ENCODE measurements at regions not wholly inside any gene's neighbourhood (a gene's known extent, or its start where the extent isn't known, plus 50 kb on each side); places are given as distances from the start of the nearest gene placed in this dataset.

DNA sequence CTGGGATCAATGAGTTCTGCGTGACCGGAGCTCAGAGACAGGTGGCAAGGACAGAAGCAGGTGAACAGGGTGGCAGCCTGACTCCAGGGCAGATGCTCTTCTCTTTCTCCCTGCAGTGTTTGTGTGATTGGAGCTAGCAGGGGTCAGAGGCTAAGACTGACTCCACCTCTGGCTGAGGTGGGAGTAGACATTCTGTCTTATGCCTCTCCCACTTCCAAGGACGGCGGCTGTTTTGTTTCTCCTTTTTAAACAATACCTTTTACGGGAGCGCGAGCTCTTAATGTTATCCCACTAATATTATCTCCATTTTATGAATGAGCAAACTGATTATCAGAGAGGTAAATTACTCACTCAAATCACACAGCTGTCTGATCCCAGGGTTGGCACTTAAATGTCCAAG is 323.7 kb downstream of the MIAT start:
- H3K36me3 ChIP-seq: no peaks in the 10 kb centered on the region
- peaks cover 11% of the 10 kb centered on the region for H3K4me1 ChIP-seq (ENCODE audit: insufficient read depth)
- peak in 4 of 5 donors; percentile 15 to 56 (median 34) for DNase-seq
- H3K27ac ChIP-seq: peak overlapping the region in 1 of 2 donors; percentile 39
- intact Hi-C loops (cut with DNase I): no loop called here
- WGBS, 3 donors: 8 to 18% (median 8%) methylated on average over 7 of the region's 7 CpGs
- TF ChIP-seq POLR2A (IDR thresholded peaks at IDR 0.05) (no peak), EP300 (IDR thresholded peaks at IDR 0.05) (no peak)
- TF ChIP-seq, protein P1, sequence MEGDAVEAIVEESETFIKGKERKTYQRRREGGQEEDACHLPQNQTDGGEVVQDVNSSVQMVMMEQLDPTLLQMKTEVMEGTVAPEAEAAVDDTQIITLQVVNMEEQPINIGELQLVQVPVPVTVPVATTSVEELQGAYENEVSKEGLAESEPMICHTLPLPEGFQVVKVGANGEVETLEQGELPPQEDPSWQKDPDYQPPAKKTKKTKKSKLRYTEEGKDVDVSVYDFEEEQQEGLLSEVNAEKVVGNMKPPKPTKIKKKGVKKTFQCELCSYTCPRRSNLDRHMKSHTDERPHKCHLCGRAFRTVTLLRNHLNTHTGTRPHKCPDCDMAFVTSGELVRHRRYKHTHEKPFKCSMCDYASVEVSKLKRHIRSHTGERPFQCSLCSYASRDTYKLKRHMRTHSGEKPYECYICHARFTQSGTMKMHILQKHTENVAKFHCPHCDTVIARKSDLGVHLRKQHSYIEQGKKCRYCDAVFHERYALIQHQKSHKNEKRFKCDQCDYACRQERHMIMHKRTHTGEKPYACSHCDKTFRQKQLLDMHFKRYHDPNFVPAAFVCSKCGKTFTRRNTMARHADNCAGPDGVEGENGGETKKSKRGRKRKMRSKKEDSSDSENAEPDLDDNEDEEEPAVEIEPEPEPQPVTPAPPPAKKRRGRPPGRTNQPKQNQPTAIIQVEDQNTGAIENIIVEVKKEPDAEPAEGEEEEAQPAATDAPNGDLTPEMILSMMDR (IDR thresholded peaks at IDR 0.05): no peak
- no peaks in the 10 kb centered on the region for H3K9me3 ChIP-seq
- no peaks in the 10 kb centered on the region for H3K27me3 ChIP-seq
- H3K4me3 ChIP-seq: no peak overlapping the region

GRCh38 chr22:26981541-26981940 is 324.2 kb downstream of the MIAT start:
- Histone ChIP-seq H3K4me3 (no peak overlapping the region), H3K27ac (peak overlapping the region in 1 of 2 donors; percentile 39), H3K4me1 (ENCODE audit: insufficient read depth) (peaks cover 11% of the 10 kb centered on the region), H3K9me3 (no peaks in the 10 kb centered on the region), H3K36me3 (no peaks in the 10 kb centered on the region), H3K27me3 (no peaks in the 10 kb centered on the region)
- intact Hi-C loops (cut with DNase I): no loop called here
- 1 to 5% (median 2%) methylated on average over 5 of the region's 5 CpGs for WGBS, 3 donors
- TF ChIP-seq, protein P1 (IDR thresholded peaks at IDR 0.05): no peak
- no peak for TF ChIP-seq POLR2A (IDR thresholded peaks at IDR 0.05)
- no peak for TF ChIP-seq EP300 (IDR thresholded peaks at IDR 0.05)
- DNase-seq: peak; percentile 16 to 59 (median 42)

DNA sequence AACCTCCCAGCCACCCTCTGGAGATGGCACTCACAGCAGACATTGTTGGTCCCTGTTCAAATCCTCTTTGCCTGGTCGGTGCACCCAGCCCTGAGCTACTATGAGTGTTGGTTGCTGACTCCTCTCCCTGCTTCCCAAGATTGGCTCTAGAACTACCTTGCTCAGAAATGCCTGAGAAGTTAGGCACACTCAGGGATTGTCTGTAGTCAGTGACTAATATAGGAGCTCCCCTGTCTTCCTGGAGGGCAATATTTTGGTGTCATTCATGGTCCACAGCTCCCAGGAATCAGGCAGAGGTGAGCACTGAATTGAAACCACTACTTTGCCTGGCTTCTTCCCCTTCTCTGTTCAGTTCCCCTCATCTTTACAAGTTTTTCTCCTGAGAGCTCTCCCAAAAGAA is 325.9 kb downstream of the MIAT start:
- 64 to 75% (median 66%) methylated on average over 1 of the region's 1 CpG for WGBS, 3 donors
- H3K4me3 ChIP-seq: no peak overlapping the region
- no peaks in the 10 kb centered on the region for H3K9me3 ChIP-seq
- H3K4me1 ChIP-seq (ENCODE audit: insufficient read depth): peaks cover 11% of the 10 kb centered on the region
- H3K27ac ChIP-seq: no peak overlapping the region
- TF ChIP-seq, protein P1 (IDR thresholded peaks at IDR 0.05): no peak
- no peak for TF ChIP-seq EP300 (IDR thresholded peaks at IDR 0.05)
- TF ChIP-seq POLR2A (IDR thresholded peaks at IDR 0.05): no peak
- intact Hi-C loops (cut with DNase I): no loop called here
- no peak for DNase-seq
- no peaks in the 10 kb centered on the region for H3K27me3 ChIP-seq
- no peaks in the 10 kb centered on the region for H3K36me3 ChIP-seq

- intact Hi-C loops (cut with DNase I): no loop called here
- no peak for DNase-seq
- no peaks in the 10 kb centered on the region for H3K9me3 ChIP-seq
- H3K4me3 ChIP-seq: no peak overlapping the region
- H3K27ac ChIP-seq: no peak overlapping the region
- H3K27me3 ChIP-seq: no peaks in the 10 kb centered on the region
- H3K36me3 ChIP-seq: no peaks in the 10 kb centered on the region
- TF ChIP-seq EP300 (IDR thresholded peaks at IDR 0.05) (no peak), POLR2A (IDR thresholded peaks at IDR 0.05) (no peak)
- TF ChIP-seq, protein P1 (IDR thresholded peaks at IDR 0.05): no peak
- peaks cover 11% of the 10 kb centered on the region for H3K4me1 ChIP-seq (ENCODE audit: insufficient read depth)
- WGBS, 3 donors: 50 to 94% (median 75%) methylated on average over 2 of the region's 2 CpGs
These were observed 327.8 kb downstream of the MIAT start for GRCh38 chr22:26985206-26985605.
